HepG2 (cell line): ENCODE measurements at regions not wholly inside any gene's neighbourhood (a gene's known extent, or its start where the extent isn't known, plus 50 kb on each side); places are given as distances from the start of the nearest gene placed in this dataset.
"Not testable (repeated sequence)": the region's sequence is repeated elsewhere in the genome, so short reads cannot be mapped to it uniquely, and the experiment has no call there.

Experiments
- ATAC-seq: fragments of 200-7000 bp; cut with Tn5 transposase; 3 replicates; pipeline ENCODE4 v1.9.1; 2020; ENCODE audit warnings: mild to moderate bottlenecking, moderate library complexity
- BruUV-seq: library from RNA; stranded (reverse); fragments of 400-500 nt; replicated peaks from 2 replicates; lab custom pipeline; 2021; lab: Mats Ljungman, UMichigan
- CTCF ChIA-PET: fragments of 300-600 bp; formaldehyde crosslinking; extraction: SDS; loops from one replicate; lab custom pipeline; 2021; ENCODE audit warnings: low total read pairs, inconsistent platforms, low intra/inter-chr PET ratio; lab: Yijun Ruan, JAX
- POLR2A ChIA-PET: fragments of 350-600 bp; sonication (Branson Sonifier 250); formaldehyde crosslinking; loops from one replicate; lab custom pipeline; 2020; ENCODE audit warnings: antibody characterized with exemption, inconsistent platforms; lab: Yijun Ruan, JAX
- DNase-seq: peaks from one replicate; pipeline ENCODE4 v3.0.0-alpha.2; 2015; ENCODE audit warnings: low spot score
- FAIRE-seq: peaks from 3 replicates; lab custom pipeline; 2011; peaks lifted over from hg19 to GRCh38; lab: Jason Lieb, UNC
- H2AFZ ChIP-seq: one replicate; pipeline ENCODE4 v1.6.1; 2011; ENCODE audit warnings: low read length, inconsistent platforms
- H3K27ac ChIP-seq: fragments of 300-600 bp; 3 replicates; pipeline ENCODE4 v1.8.0; 2011; ENCODE audit warnings: mixed run types, mild to moderate bottlenecking, mixed read lengths, low read length, inconsistent platforms; ENCODE audit not compliant: insufficient read depth; ENCODE audit errors: extremely low read length
- H3K27me3 ChIP-seq, 2 experiments: fragments of 200-600 bp in 1 of 2; 2 replicates in 1 of 2; 3 replicates in 1 of 2; pipeline versions ENCODE4 v1.6.0 to v1.8.0; 2011; ENCODE audit warnings: low read length in 2 of 2, mild to moderate bottlenecking in 2 of 2, moderate library complexity in 2 of 2, inconsistent platforms in 1 of 2; ENCODE audit not compliant: insufficient read depth in 2 of 2, control insufficient read depth in 1 of 2
- H3K36me3 ChIP-seq, 2 experiments: fragments of 200-600 bp in 1 of 2; replicated peaks in 1 of 2; 2 replicates in 1 of 2; 3 replicates in 1 of 2; pipeline versions ENCODE4 v1.5.1 to v1.8.0; 2011; ENCODE audit warnings: low read length in 2 of 2, inconsistent platforms in 1 of 2; ENCODE audit not compliant: insufficient read depth in 2 of 2, control insufficient read depth in 1 of 2
- H3K4me1 ChIP-seq: 2 replicates; pipeline ENCODE4 v1.5.1; 2012; ENCODE audit warnings: low read length, inconsistent platforms; ENCODE audit not compliant: insufficient read depth
- H3K4me2 ChIP-seq: 2 replicates; pipeline ENCODE4 v1.6.0; 2011; ENCODE audit warnings: low read depth, low read length, inconsistent platforms
- H3K4me3 ChIP-seq, 3 experiments: fragments of 200-600 bp in 1 of 3; sonication (generic), shearing (Covaris generic) in 1 of 3; replicated peaks in 1 of 3; 2 replicates each; pipeline ENCODE4 v1.5.1; 2011 to 2016; ENCODE audit warnings: low read length in 3 of 3, inconsistent platforms in 2 of 3, low read depth in 2 of 3, mild to moderate bottlenecking in 2 of 3, control low read depth in 1 of 3, mixed read lengths in 1 of 3; ENCODE audit not compliant: insufficient read depth in 1 of 3
- H3K79me2 ChIP-seq: one replicate; pipeline ENCODE4 v1.6.1; 2011; ENCODE audit warnings: low read length, inconsistent platforms; ENCODE audit not compliant: insufficient read depth
- H3K9ac ChIP-seq: 2 replicates; pipeline ENCODE4 v1.6.0; 2011; ENCODE audit warnings: mild to moderate bottlenecking, low read depth, low read length, inconsistent platforms; ENCODE audit not compliant: insufficient read depth
- H3K9me3 ChIP-seq: 2 replicates; pipeline ENCODE4 v1.5.1; 2012; ENCODE audit warnings: mild to moderate bottlenecking, low read length
- H4K20me1 ChIP-seq: 2 replicates; pipeline ENCODE4 v1.6.0; 2011; ENCODE audit warnings: inconsistent platforms, mild to moderate bottlenecking, low read length, moderate library complexity; ENCODE audit not compliant: insufficient read depth
- ADNP ChIP-seq: sonication (generic); formaldehyde crosslinking; IDR thresholded peaks from 2 replicates; pipeline ENCODE4 v1.4.0; 2020; ENCODE audit warnings: missing genetic modification reagents
- MAFF ChIP-seq: IDR thresholded peaks from 2 replicates; pipeline ENCODE4 v1.6.1; 2011; ENCODE audit warnings: low read depth, low read length, improper control_type of control experiment
- REL ChIP-seq: sonication (generic); formaldehyde crosslinking; conservative IDR thresholded peaks from 2 replicates; pipeline ENCODE4 v1.8.0; 2022; ENCODE audit warnings: mild to moderate bottlenecking, missing genetic modification reagents, moderate library complexity
- SOX13 ChIP-seq, 3 experiments: fragments of 450-650 bp in 1 of 3; sonication (generic) in 1 of 3; formaldehyde crosslinking in 1 of 3; IDR thresholded peaks in 2 of 3; conservative IDR thresholded peaks in 1 of 3; 2 replicates each; pipeline versions ENCODE4 v1.5.0 to v1.6.1; 2016 to 2020; ENCODE audit warnings: antibody characterized with exemption in 1 of 3, mild to moderate bottlenecking in 1 of 3, missing compliant biosample characterization in 1 of 3, missing genetic modification reagents in 1 of 3, moderate library complexity in 1 of 3
- ZNF263 ChIP-seq: sonication (generic); formaldehyde crosslinking; IDR thresholded peaks from 2 replicates; pipeline ENCODE4 v1.4.0; 2020; ENCODE audit warnings: missing genetic modification reagents
- in situ Hi-C: cut with HindIII; loops from 2 replicates; pipeline ENCODE4 v1.10.0; 2017; ENCODE audit warnings: low pct_unique_long_range_greater_than_20kb; ENCODE audit not compliant: extremely low pct_ligation_motif_present
- intact Hi-C: fragments of 100-400 bp; cut with micrococcal nuclease; formaldehyde crosslinking; loops from one replicate; pipeline ENCODE4 v1.10.0; 2022; ENCODE audit not compliant: unreplicated experiment
- TF ChIP-seq, protein P1 (sequence below): sonication (generic); formaldehyde crosslinking; IDR thresholded peaks from 2 replicates; pipeline ENCODE4 v1.9.0; 2022; ENCODE audit warnings: low read depth, missing genetic modification reagents
- TF ChIP-seq, protein P2 (sequence below): IDR thresholded peaks from 2 replicates; pipeline ENCODE4 v1.6.1; 2012; ENCODE audit warnings: low read length, improper control_type of control experiment

GRCh38 chr1:93756657-93757056, 75.0 kb upstream of the BCAR3 start (continued):
- TF ChIP-seq ZNF263 (no peak), MAFF (no peak), ADNP (CRISPR knock-in tag) (no peak), REL (no peak)
- TF ChIP-seq, protein P1, sequence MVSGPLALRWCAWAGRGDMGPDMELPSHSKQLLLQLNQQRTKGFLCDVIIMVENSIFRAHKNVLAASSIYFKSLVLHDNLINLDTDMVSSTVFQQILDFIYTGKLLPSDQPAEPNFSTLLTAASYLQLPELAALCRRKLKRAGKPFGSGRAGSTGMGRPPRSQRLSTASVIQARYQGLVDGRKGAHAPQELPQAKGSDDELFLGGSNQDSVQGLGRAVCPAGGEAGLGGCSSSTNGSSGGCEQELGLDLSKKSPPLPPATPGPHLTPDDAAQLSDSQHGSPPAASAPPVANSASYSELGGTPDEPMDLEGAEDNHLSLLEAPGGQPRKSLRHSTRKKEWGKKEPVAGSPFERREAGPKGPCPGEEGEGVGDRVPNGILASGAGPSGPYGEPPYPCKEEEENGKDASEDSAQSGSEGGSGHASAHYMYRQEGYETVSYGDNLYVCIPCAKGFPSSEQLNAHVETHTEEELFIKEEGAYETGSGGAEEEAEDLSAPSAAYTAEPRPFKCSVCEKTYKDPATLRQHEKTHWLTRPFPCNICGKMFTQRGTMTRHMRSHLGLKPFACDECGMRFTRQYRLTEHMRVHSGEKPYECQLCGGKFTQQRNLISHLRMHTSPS (CRISPR knock-in tag), result no peak
- TF ChIP-seq, protein P2, sequence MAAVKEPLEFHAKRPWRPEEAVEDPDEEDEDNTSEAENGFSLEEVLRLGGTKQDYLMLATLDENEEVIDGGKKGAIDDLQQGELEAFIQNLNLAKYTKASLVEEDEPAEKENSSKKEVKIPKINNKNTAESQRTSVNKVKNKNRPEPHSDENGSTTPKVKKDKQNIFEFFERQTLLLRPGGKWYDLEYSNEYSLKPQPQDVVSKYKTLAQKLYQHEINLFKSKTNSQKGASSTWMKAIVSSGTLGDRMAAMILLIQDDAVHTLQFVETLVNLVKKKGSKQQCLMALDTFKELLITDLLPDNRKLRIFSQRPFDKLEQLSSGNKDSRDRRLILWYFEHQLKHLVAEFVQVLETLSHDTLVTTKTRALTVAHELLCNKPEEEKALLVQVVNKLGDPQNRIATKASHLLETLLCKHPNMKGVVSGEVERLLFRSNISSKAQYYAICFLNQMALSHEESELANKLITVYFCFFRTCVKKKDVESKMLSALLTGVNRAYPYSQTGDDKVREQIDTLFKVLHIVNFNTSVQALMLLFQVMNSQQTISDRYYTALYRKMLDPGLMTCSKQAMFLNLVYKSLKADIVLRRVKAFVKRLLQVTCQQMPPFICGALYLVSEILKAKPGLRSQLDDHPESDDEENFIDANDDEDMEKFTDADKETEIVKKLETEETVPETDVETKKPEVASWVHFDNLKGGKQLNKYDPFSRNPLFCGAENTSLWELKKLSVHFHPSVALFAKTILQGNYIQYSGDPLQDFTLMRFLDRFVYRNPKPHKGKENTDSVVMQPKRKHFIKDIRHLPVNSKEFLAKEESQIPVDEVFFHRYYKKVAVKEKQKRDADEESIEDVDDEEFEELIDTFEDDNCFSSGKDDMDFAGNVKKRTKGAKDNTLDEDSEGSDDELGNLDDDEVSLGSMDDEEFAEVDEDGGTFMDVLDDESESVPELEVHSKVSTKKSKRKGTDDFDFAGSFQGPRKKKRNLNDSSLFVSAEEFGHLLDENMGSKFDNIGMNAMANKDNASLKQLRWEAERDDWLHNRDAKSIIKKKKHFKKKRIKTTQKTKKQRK, result no peak

GRCh38 chr1:93755251-93755715, 73.6 kb upstream of the BCAR3 start:
- CTCF ChIA-PET, result not testable (repeated sequence)

More at GRCh38 chr1:93755251-93755715, 73.6 kb upstream of the BCAR3 start:
- H3K27me3 ChIP-seq; H3K9ac ChIP-seq; in situ Hi-C loops; H4K20me1 ChIP-seq; H2AFZ ChIP-seq; H3K79me2 ChIP-seq; FAIRE-seq; H3K9me3 ChIP-seq; H3K36me3 ChIP-seq; ATAC-seq; H3K4me3 ChIP-seq; BruUV-seq; H3K27ac ChIP-seq; H3K4me2 ChIP-seq; TF ChIP-seq SOX13 (IDR thresholded peaks at IDR 0.05): not testable (repeated sequence)
- TF ChIP-seq SOX13 (CRISPR knock-in tag; conservative IDR thresholded peaks at IDR 0.05 in 1 of 2, IDR thresholded peaks at IDR 0.05 in 1 of 2), result peak in 1 of 2 experiments; percentile 34; a peak in 1 of 4 replicates
- DNase-seq, result peak; percentile 38
- POLR2A ChIA-PET, result interaction anchor here (0.9 kb wide), 1 partner anchor 58 kb away, joined by 3 read pairs; no protein-coding TSS in a partner anchor
- intact Hi-C loops, result loop anchor here (5.0 kb wide), 1 partner anchor 57 kb away; no protein-coding TSS in a partner anchor
- H3K4me1 ChIP-seq, result peaks cover 85% of the 10 kb centered on the region
